HFF-Myc (cell line): ENCODE measurements at regions not wholly inside any gene's neighbourhood (a gene's known extent, or its start where the extent isn't known, plus 50 kb on each side); places are given as distances from the start of the nearest gene placed in this dataset.

Source experiments
- DNase-seq: peaks from one replicate; pipeline ENCODE4 v3.0.0-alpha.2; 2011; ENCODE audit warnings: low read depth; ENCODE audit errors: extremely low read depth
- H3K4me3 ChIP-seq: replicated peaks from 2 replicates; pipeline ENCODE4 v1.5.1; 2011; ENCODE audit warnings: low read depth, mild to moderate bottlenecking, control low read depth, low read length
- TF ChIP-seq, protein P1 (sequence below): IDR thresholded peaks from 2 replicates; pipeline ENCODE4 v1.5.1; 2012; ENCODE audit warnings: mild to moderate bottlenecking, low read depth, low read length, control low read depth; ENCODE audit errors: missing control alignments

DNA sequence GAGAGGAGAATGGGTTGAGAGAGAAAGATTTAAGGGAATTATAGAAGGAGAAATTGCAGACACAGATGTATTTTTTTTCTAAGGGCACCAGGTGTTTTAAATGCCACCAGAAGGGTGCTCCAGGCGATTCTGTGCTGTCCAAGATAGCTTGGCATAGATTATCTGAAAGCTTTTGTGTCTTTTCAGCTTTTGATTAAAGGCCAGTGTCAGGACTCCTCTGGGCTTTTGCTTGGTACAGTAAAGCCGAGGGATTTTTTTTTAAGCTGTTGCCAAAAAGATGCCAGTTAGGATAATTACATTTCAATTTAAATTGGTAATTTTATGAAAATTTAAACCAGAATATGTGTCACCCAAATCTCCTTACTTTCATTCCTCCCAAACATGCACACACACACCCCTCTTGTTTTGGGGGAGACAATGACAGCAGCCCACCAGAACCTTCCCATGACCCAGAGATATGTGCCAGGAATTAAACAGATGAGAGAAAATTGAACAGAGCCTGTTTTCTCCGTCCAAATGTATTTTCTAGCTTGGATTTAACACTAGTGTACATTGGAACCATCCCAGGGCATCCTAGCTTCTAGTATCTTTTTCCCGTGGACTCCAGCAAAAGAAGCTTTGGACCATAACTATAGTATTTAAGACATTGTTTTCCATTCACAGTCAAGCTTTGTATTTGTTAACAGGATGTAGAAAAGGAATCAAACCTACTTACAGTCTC is 670.7 kb upstream of the CXADR start:
- no peak overlapping the region for H3K4me3 ChIP-seq
- TF ChIP-seq, protein P1, sequence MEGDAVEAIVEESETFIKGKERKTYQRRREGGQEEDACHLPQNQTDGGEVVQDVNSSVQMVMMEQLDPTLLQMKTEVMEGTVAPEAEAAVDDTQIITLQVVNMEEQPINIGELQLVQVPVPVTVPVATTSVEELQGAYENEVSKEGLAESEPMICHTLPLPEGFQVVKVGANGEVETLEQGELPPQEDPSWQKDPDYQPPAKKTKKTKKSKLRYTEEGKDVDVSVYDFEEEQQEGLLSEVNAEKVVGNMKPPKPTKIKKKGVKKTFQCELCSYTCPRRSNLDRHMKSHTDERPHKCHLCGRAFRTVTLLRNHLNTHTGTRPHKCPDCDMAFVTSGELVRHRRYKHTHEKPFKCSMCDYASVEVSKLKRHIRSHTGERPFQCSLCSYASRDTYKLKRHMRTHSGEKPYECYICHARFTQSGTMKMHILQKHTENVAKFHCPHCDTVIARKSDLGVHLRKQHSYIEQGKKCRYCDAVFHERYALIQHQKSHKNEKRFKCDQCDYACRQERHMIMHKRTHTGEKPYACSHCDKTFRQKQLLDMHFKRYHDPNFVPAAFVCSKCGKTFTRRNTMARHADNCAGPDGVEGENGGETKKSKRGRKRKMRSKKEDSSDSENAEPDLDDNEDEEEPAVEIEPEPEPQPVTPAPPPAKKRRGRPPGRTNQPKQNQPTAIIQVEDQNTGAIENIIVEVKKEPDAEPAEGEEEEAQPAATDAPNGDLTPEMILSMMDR = no peak
- DNase-seq = no peak

DNA sequence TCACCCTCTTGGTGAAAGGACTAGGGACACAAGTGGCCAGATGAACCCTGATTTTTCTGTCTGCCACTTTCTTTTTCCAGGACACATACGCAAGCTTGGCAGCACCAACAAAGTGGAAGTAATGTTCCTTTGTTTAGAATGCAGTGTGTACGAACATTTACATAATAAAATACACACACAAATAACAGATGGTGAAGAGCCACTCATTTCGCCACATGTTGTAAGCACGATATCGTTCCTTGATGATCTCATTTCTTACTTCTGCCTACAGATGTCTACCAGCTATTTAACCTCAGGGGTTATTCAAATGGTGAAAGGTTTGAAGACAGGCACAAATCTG is 670.2 kb upstream of the CXADR start:
- H3K4me3 ChIP-seq = no peak overlapping the region
- DNase-seq = peak; percentile 41
- TF ChIP-seq, protein P1 = no peak

DNA sequence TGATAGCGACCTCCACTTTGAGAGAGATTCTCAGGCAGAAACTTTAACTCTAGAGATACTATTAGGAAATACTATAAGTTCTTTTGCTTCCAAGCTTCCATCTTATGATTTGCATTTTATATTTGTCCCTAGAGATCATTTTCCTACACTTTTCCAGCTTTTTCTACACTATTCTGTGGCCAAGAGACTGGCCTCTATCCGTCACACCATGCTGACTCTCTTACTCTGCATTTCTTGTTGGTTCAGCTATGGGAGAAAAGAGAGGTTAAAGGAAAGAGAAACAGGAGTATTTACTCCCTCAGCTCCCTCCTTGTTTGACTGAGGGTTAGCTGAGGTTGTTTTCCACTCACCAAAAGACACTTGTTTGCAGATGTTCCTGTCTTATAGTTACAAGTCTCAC is 665.6 kb upstream of the CXADR start:
- no peak overlapping the region for H3K4me3 ChIP-seq
- TF ChIP-seq, protein P1 = no peak
- no peak for DNase-seq

DNA sequence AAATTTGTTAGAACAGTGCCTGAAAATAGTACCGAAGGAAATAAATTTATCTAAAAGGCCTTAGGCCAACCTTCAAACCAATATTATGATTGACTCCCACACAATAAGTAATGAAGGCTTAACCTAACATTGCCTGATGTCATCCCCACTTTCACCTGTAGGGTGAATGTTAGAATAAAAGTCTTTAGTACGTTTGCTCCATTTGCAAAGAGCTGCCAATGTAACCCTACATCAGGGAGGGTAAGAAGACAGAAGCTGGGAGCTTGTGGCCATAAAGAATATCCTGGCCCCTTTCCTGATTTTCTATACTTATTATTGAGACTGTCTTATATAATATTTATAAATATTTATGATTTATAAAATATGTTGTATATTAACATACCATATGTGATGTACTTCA is 661.8 kb upstream of the CXADR start:
- no peak overlapping the region for H3K4me3 ChIP-seq
- TF ChIP-seq, protein P1 = no peak
- no peak for DNase-seq

DNA sequence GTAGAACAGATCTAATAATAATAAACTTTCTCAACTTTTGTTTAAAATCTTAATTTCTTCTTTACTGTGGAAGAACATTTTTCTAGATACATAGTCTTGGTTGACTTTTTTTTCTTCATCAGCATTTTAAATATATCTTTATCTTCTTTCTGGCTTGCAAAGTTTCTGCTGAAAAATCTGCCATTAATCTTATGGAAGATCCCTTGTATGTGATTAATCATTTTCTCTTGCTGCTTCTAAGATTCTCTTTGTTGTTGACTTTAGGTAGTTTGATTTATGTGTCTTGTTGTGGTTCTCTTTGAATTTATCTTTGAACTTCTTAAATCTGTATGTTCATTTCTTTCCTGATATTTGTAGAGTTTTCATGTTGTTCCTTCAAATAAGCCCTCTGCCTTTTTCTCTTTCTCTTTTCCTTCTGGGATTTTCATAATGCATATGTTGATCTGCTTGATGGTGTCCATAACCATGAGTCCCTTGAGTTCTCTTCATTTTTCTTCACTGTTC is 657.6 kb upstream of the CXADR start:
- no peak for DNase-seq
- H3K4me3 ChIP-seq = no peak overlapping the region
- TF ChIP-seq, protein P1 = no peak

DNA sequence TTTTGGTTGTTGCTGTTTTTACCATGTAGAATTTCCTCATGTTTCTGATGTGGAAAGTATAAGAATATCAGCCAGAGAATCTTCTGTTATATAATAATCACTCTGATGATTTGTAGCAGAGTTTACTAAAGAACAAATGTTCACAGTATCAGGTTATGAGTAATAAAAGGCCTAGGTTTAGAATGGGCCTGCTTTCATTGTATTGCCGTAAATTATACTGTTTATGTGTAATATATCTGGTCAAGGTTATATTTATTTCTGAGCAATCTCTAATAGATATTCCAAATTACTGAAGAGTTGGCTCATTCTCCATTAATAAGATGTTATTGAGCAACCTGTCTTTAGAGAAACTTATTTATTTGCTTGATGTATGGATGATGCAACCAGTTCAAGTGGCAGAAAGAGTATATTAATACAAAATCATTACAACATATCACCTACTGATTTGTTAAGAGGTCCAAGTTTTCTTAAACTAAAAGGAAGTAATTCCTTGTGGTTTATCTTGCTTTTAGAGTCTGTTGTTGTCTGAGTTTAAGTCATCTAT is 649.4 kb upstream of the CXADR start:
- H3K4me3 ChIP-seq = no peak overlapping the region
- TF ChIP-seq, protein P1 = no peak
- DNase-seq = no peak
